H4 (cell line): ENCODE measurements at regions not wholly inside any gene's neighbourhood (a gene's known extent, or its start where the extent isn't known, plus 50 kb on each side); places are given as distances from the start of the nearest gene placed in this dataset.
A peak's percentile ranks its signal among the peaks of the same experiment; 100 is the strongest.

ENCODE experiments used
- DNase-seq: peaks from one replicate; pipeline ENCODE4 v3.0.0-alpha.2; 2015; ENCODE audit warnings: low spot score

- no peak for DNase-seq
Measured at GRCh38 chr13:85288698-85289097, 510.5 kb downstream of the SLITRK6 start.

- no peak for DNase-seq
Measured at GRCh38 chr13:85287528-85287927, 511.7 kb downstream of the SLITRK6 start.

- no peak for DNase-seq
Measured at GRCh38 chr13:85286081-85286480, 513.1 kb downstream of the SLITRK6 start.

GRCh38 chr13:85284349-85284748, 514.9 kb downstream of the SLITRK6 start:
- no peak for DNase-seq

GRCh38 chr13:85283408-85283807, 515.8 kb downstream of the SLITRK6 start:
- no peak for DNase-seq

- DNase-seq: no peak
Measured at GRCh38 chr13:85282876-85283275, 516.3 kb downstream of the SLITRK6 start.

- no peak for DNase-seq
Measured at GRCh38 chr13:85278851-85279250, 520.4 kb downstream of the SLITRK6 start.

- DNase-seq: no peak
Measured at GRCh38 chr13:85277748-85278147, 521.5 kb downstream of the SLITRK6 start.

GRCh38 chr13:85266771-85267170, 532.4 kb downstream of the SLITRK6 start:
- DNase-seq: no peak

GRCh38 chr13:85266331-85266730, 532.9 kb downstream of the SLITRK6 start:
- no peak for DNase-seq

- DNase-seq: no peak
Measured at GRCh38 chr13:85265296-85265695, 533.9 kb downstream of the SLITRK6 start.

- DNase-seq: no peak
Measured at GRCh38 chr13:85262499-85262898, 536.7 kb downstream of the SLITRK6 start.

- DNase-seq: no peak
Measured at GRCh38 chr13:85261757-85262346, 537.4 kb downstream of the SLITRK6 start.

- DNase-seq: no peak
Measured at GRCh38 chr13:85260896-85261295, 538.3 kb downstream of the SLITRK6 start.

GRCh38 chr13:85255978-85256377, 543.2 kb downstream of the SLITRK6 start:
- DNase-seq: no peak

- no peak for DNase-seq
Measured at GRCh38 chr13:85254641-85255040, 544.6 kb downstream of the SLITRK6 start.

GRCh38 chr13:85249151-85249550, 550.1 kb downstream of the SLITRK6 start:
- no peak for DNase-seq

GRCh38 chr13:85247780-85248179, 551.4 kb downstream of the SLITRK6 start:
- DNase-seq: no peak

- no peak for DNase-seq
Measured at GRCh38 chr13:85243831-85244230, 555.4 kb downstream of the SLITRK6 start.

- DNase-seq: peak; percentile 44
Measured at GRCh38 chr13:85241060-85241459, 558.2 kb downstream of the SLITRK6 start.

GRCh38 chr13:85236413-85236812, 562.8 kb downstream of the SLITRK6 start:
- no peak for DNase-seq

GRCh38 chr13:85230691-85231093, 568.5 kb downstream of the SLITRK6 start:
- no peak for DNase-seq

GRCh38 chr13:85228692-85229091, 570.5 kb downstream of the SLITRK6 start:
- DNase-seq: no peak

GRCh38 chr13:85223883-85224656, 575.1 kb downstream of the SLITRK6 start:
- DNase-seq: no peak
